Breast epithelium (tissue), 4 donors: ENCODE measurements at regions not wholly inside any gene's neighbourhood (a gene's known extent, or its start where the extent isn't known, plus 50 kb on each side); places are given as distances from the start of the nearest gene placed in this dataset.

Experiments
- DNase-seq, 2 donors: peaks; one replicate each; pipeline ENCODE4 v3.0.0-alpha.2; 2019; ENCODE audit warnings: low spot score in 2 of 2
- H3K27ac ChIP-seq, 2 donors: fragments of 200-600 bp; sonication (generic) in 1 of 2; one replicate each; pipeline ENCODE4 v1.5.1; 2016 to 2019; ENCODE audit warnings: mild to moderate bottlenecking in 1 of 2
- H3K27me3 ChIP-seq, 2 donors: fragments of 200-600 bp; sonication (generic) in 1 of 2; one replicate each; pipeline versions ENCODE4 v1.5.1 to v1.6.0; 2017 to 2019; ENCODE audit warnings: control low read depth in 1 of 2, mild to moderate bottlenecking in 1 of 2
- H3K36me3 ChIP-seq: fragments of 200-600 bp; one replicate; pipeline ENCODE4 v1.5.1; 2019
- H3K4me1 ChIP-seq, 2 donors: fragments of 200-600 bp; sonication (generic); one replicate each; pipeline ENCODE4 v1.5.1; 2016 to 2019; ENCODE audit warnings: control low read depth in 1 of 2
- H3K4me3 ChIP-seq, 3 donors: fragments of 200-600 bp; sonication (generic); 1 replicate in 2 of 3; 2 replicates in 1 of 3; pipeline ENCODE4 v1.5.1; 2016 to 2019; ENCODE audit warnings: mild to moderate bottlenecking in 3 of 3, moderate library complexity in 2 of 3
- H3K9me3 ChIP-seq, 2 donors: fragments of 200-600 bp; sonication (generic) in 1 of 2; one replicate each; pipeline ENCODE4 v1.5.1; 2016 to 2019; ENCODE audit warnings: control low read depth in 1 of 2
- CTCF ChIP-seq, 3 donors: fragments of 450-650 bp; IDR thresholded peaks; one replicate each; pipeline ENCODE4 v1.5.1; 2016 to 2017; ENCODE audit warnings: antibody characterized with exemption in 3 of 3, mild to moderate bottlenecking in 3 of 3, moderate library complexity in 3 of 3
- POLR2A ChIP-seq: fragments of 450-650 bp; IDR thresholded peaks from one replicate; pipeline ENCODE4 v1.6.1; 2016; ENCODE audit warnings: antibody characterized with exemption, mild to moderate bottlenecking, moderate library complexity
- POLR2AphosphoS5 ChIP-seq, 3 donors: sonication (generic); formaldehyde crosslinking; IDR thresholded peaks; one replicate each; pipeline ENCODE4 v1.6.1; 2017; ENCODE audit warnings: antibody characterized with exemption in 3 of 3
- intact Hi-C: fragments of 100-400 bp; cut with DNase I; formaldehyde crosslinking; loops from one replicate; pipeline ENCODE4 v1.15.1; 2023; ENCODE audit warnings: low total_unique reads

GRCh38 chr12:92465786-92466295 lies 236.9 kb upstream of the PLEKHG7 start:
- TF ChIP-seq CTCF (IDR thresholded peaks at IDR 0.05) (no peak), POLR2AphosphoS5 (IDR thresholded peaks at IDR 0.05) (no peak), POLR2A (no peak)
- no peak for DNase-seq
- H3K4me1 ChIP-seq: no peaks in the 10 kb centered on the region
- H3K27me3 ChIP-seq: no peaks in the 10 kb centered on the region
- intact Hi-C loops: no loop called here
- no peaks in the 10 kb centered on the region for H3K36me3 ChIP-seq
- no peak overlapping the region for H3K4me3 ChIP-seq
- H3K9me3 ChIP-seq: no peaks in the 10 kb centered on the region
- H3K27ac ChIP-seq: no peak overlapping the region

- Histone ChIP-seq H3K4me3 (no peak overlapping the region), H3K4me1 (no peaks in the 10 kb centered on the region), H3K36me3 (no peaks in the 10 kb centered on the region), H3K9me3 (no peaks in the 10 kb centered on the region), H3K27me3 (no peaks in the 10 kb centered on the region), H3K27ac (no peak overlapping the region)
- no peak for DNase-seq
- intact Hi-C loops: no loop called here
- no peak for TF ChIP-seq CTCF (IDR thresholded peaks at IDR 0.05)
- TF ChIP-seq POLR2A: no peak
- no peak for TF ChIP-seq POLR2AphosphoS5 (IDR thresholded peaks at IDR 0.05)
These were observed 237.9 kb upstream of the PLEKHG7 start for GRCh38 chr12:92464911-92465310.

GRCh38 chr12:92463171-92463570 lies 239.6 kb upstream of the PLEKHG7 start:
- Histone ChIP-seq H3K27ac (no peak overlapping the region), H3K27me3 (no peaks in the 10 kb centered on the region), H3K4me3 (no peak overlapping the region), H3K9me3 (no peaks in the 10 kb centered on the region), H3K4me1 (no peaks in the 10 kb centered on the region), H3K36me3 (no peaks in the 10 kb centered on the region)
- intact Hi-C loops: no loop called here
- no peak for DNase-seq
- no peak for TF ChIP-seq POLR2AphosphoS5 (IDR thresholded peaks at IDR 0.05)
- no peak for TF ChIP-seq CTCF (IDR thresholded peaks at IDR 0.05)
- no peak for TF ChIP-seq POLR2A

- H3K36me3 ChIP-seq: no peaks in the 10 kb centered on the region
- no peaks in the 10 kb centered on the region for H3K9me3 ChIP-seq
- H3K4me1 ChIP-seq: no peaks in the 10 kb centered on the region
- H3K27me3 ChIP-seq: no peaks in the 10 kb centered on the region
- intact Hi-C loops: no loop called here
- no peak overlapping the region for H3K4me3 ChIP-seq
- no peak for TF ChIP-seq CTCF (IDR thresholded peaks at IDR 0.05)
- TF ChIP-seq POLR2AphosphoS5 (IDR thresholded peaks at IDR 0.05): no peak
- TF ChIP-seq POLR2A: no peak
- DNase-seq: no peak
- no peak overlapping the region for H3K27ac ChIP-seq
These were observed 240.3 kb upstream of the PLEKHG7 start for GRCh38 chr12:92462527-92462926.

- no peak for DNase-seq
- no peak for TF ChIP-seq POLR2AphosphoS5 (IDR thresholded peaks at IDR 0.05)
- TF ChIP-seq POLR2A: no peak
- H3K4me3 ChIP-seq: no peak overlapping the region
- no peaks in the 10 kb centered on the region for H3K4me1 ChIP-seq
- H3K27me3 ChIP-seq: no peaks in the 10 kb centered on the region
- H3K36me3 ChIP-seq: no peaks in the 10 kb centered on the region
- intact Hi-C loops: no loop called here
- no peaks in the 10 kb centered on the region for H3K9me3 ChIP-seq
- H3K27ac ChIP-seq: no peak overlapping the region
These were observed 240.7 kb upstream of the PLEKHG7 start for GRCh38 chr12:92462049-92462448.

GRCh38 chr12:92459850-92460249 lies 242.9 kb upstream of the PLEKHG7 start:
- no peaks in the 10 kb centered on the region for H3K9me3 ChIP-seq
- H3K4me1 ChIP-seq: no peaks in the 10 kb centered on the region
- H3K27ac ChIP-seq: no peak overlapping the region
- TF ChIP-seq POLR2AphosphoS5 (IDR thresholded peaks at IDR 0.05) (no peak), POLR2A (no peak), CTCF (IDR thresholded peaks at IDR 0.05) (no peak)
- intact Hi-C loops: no loop called here
- DNase-seq: no peak
- H3K4me3 ChIP-seq: no peak overlapping the region
- no peaks in the 10 kb centered on the region for H3K36me3 ChIP-seq
- H3K27me3 ChIP-seq: no peaks in the 10 kb centered on the region
